Right lobe of liver (tissue), 6 donors: ENCODE measurements at regions not wholly inside any gene's neighbourhood (a gene's known extent, or its start where the extent isn't known, plus 50 kb on each side); places are given as distances from the start of the nearest gene placed in this dataset.

Experiments used
- ATAC-seq, 4 donors: fragments of 200-7000 bp; cut with Tn5 transposase; one replicate each; pipeline ENCODE4 v1.9.1; 2020; ENCODE audit warnings: mild to moderate bottlenecking in 4 of 4, moderate library complexity in 4 of 4
- DNase-seq, 3 donors: peaks; one replicate each; pipeline ENCODE4 v3.0.0-alpha.2; 2020
- H3K27ac ChIP-seq, 3 donors: fragments of 200-600 bp; one replicate each; pipeline ENCODE4 v1.8.0; 2022
- H3K27me3 ChIP-seq, 2 donors: fragments of 200-600 bp; one replicate each; pipeline ENCODE4 v1.8.0; 2022
- H3K36me3 ChIP-seq, 4 donors: fragments of 200-600 bp; sonication (generic) in 1 of 4; one replicate each; pipeline versions ENCODE4 v1.5.1 to v1.8.0; 2017 to 2022; ENCODE audit warnings: control low read depth in 1 of 4
- H3K4me1 ChIP-seq, 4 donors: fragments of 200-600 bp; sonication (generic) in 1 of 4; one replicate each; pipeline versions ENCODE4 v1.5.1 to v1.8.0; 2017 to 2022; ENCODE audit warnings: control low read depth in 1 of 4
- H3K4me3 ChIP-seq, 3 donors: fragments of 200-600 bp; one replicate each; pipeline ENCODE4 v1.8.0; 2022
- H3K9me3 ChIP-seq, 4 donors: fragments of 200-600 bp; sonication (generic) in 1 of 4; one replicate each; pipeline versions ENCODE4 v1.5.1 to v1.8.0; 2017 to 2022; ENCODE audit warnings: control low read depth in 1 of 4
- CTCF ChIP-seq, 4 donors: fragments of 200-600 bp in 3 of 4; fragments of 450-650 bp in 1 of 4; IDR thresholded peaks; one replicate each; pipeline versions ENCODE4 v1.5.1 to v1.8.0; 2016 to 2022; ENCODE audit warnings: antibody characterized with exemption in 4 of 4, mild to moderate bottlenecking in 2 of 4
- POLR2A ChIP-seq: fragments of 450-650 bp; IDR thresholded peaks from one replicate; pipeline ENCODE4 v1.6.1; 2017; ENCODE audit warnings: antibody characterized with exemption, mild to moderate bottlenecking
- WGBS: methylation state at CpG from one replicate; pipeline ENCODE4 v1.1.6; 2018; ENCODE audit warnings: low coverage, low lambda C conversion rate; ENCODE audit not compliant: insufficient coverage; ENCODE audit errors: missing lambda C conversion rate; 5-methylcytosine and 5-hydroxymethylcytosine counted together
- intact Hi-C, 2 donors: fragments of 100-400 bp; cut with DNase I; formaldehyde crosslinking; loops; one replicate each; pipeline versions ENCODE4 v1.11.2 to v1.14.1; 2022
- donor health status: DM: no; HTN: yes; CAD: no.
- donor health status: DM: no; HTN: no; CAD: no.
- donor health status: DM: no; HTN: no; CAD: no.
- donor health status: DM: no; HTN: yes; CAD: no.
- donor health status: DM: no; HTN: yes; CAD: no.

- no peaks in the 10 kb centered on the region for H3K27me3 ChIP-seq
- H3K27ac ChIP-seq = no peak overlapping the region
- H3K9me3 ChIP-seq = no peaks in the 10 kb centered on the region
- ATAC-seq = no peak
- TF ChIP-seq CTCF (IDR thresholded peaks at IDR 0.05) (no peak), POLR2A (no peak)
- 39% methylated on average over 4 of the region's 4 CpGs for WGBS
- DNase-seq = no peak
- intact Hi-C loops = no loop called here
- no peaks in the 10 kb centered on the region for H3K4me1 ChIP-seq
- H3K4me3 ChIP-seq = no peak overlapping the region
- no peaks in the 10 kb centered on the region for H3K36me3 ChIP-seq
Measured at GRCh38 chr10:50951365-50951764, 65.9 kb upstream of the A1CF start.

- no peak for TF ChIP-seq CTCF (IDR thresholded peaks at IDR 0.05)
- no peak for TF ChIP-seq POLR2A
- no peaks in the 10 kb centered on the region for H3K36me3 ChIP-seq
- no peaks in the 10 kb centered on the region for H3K27me3 ChIP-seq
- ATAC-seq (no peak), DNase-seq (no peak)
- no peak overlapping the region for H3K4me3 ChIP-seq
- no peaks in the 10 kb centered on the region for H3K4me1 ChIP-seq
- H3K27ac ChIP-seq = no peak overlapping the region
- H3K9me3 ChIP-seq = no peaks in the 10 kb centered on the region
- intact Hi-C loops = no loop called here
Measured at GRCh38 chr10:50961297-50961696, 75.9 kb upstream of the A1CF start.

- TF ChIP-seq CTCF (IDR thresholded peaks at IDR 0.05) (no peak), POLR2A (no peak)
- intact Hi-C loops = no loop called here
- Histone ChIP-seq H3K4me3 (no peak overlapping the region), H3K27ac (no peak overlapping the region), H3K9me3 (no peaks in the 10 kb centered on the region), H3K4me1 (no peaks in the 10 kb centered on the region), H3K27me3 (no peaks in the 10 kb centered on the region), H3K36me3 (no peaks in the 10 kb centered on the region)
- no peak for ATAC-seq
- WGBS = 62% methylated on average over 1 of the region's 1 CpG
- DNase-seq = no peak
Measured at GRCh38 chr10:50963063-50963462, 77.6 kb upstream of the A1CF start.

- H3K36me3 ChIP-seq = no peaks in the 10 kb centered on the region
- no peak overlapping the region for H3K4me3 ChIP-seq
- DNase-seq (no peak), ATAC-seq (no peak)
- no peaks in the 10 kb centered on the region for H3K27me3 ChIP-seq
- intact Hi-C loops = no loop called here
- H3K9me3 ChIP-seq = no peaks in the 10 kb centered on the region
- no peaks in the 10 kb centered on the region for H3K4me1 ChIP-seq
- WGBS = 66% methylated on average over 4 of the region's 4 CpGs
- TF ChIP-seq CTCF (IDR thresholded peaks at IDR 0.05) (no peak), POLR2A (no peak)
- H3K27ac ChIP-seq = no peak overlapping the region
Measured at GRCh38 chr10:50968386-50969091, 83.1 kb upstream of the A1CF start.

GRCh38 chr10:50972591-50972990 lies 87.2 kb upstream of the A1CF start:
- no peaks in the 10 kb centered on the region for H3K9me3 ChIP-seq
- 28% methylated on average over 4 of the region's 4 CpGs for WGBS
- no peak overlapping the region for H3K27ac ChIP-seq
- H3K4me3 ChIP-seq = no peak overlapping the region
- no peaks in the 10 kb centered on the region for H3K4me1 ChIP-seq
- ATAC-seq = peak; percentile 25 to 84 (median 34)
- no peaks in the 10 kb centered on the region for H3K36me3 ChIP-seq
- H3K27me3 ChIP-seq = no peaks in the 10 kb centered on the region
- TF ChIP-seq CTCF (IDR thresholded peaks at IDR 0.05) = no peak
- no peak for TF ChIP-seq POLR2A
- DNase-seq = no peak
- intact Hi-C loops = no loop called here
